SK-N-MC (cell line): ENCODE measurements at regions not wholly inside any gene's neighbourhood (a gene's known extent, or its start where the extent isn't known, plus 50 kb on each side); places are given as distances from the start of the nearest gene placed in this dataset.

Source experiments
- EZH2 ChIP-seq: fragments of 200-600 bp; sonication (generic); IDR thresholded peaks from one replicate; pipeline ENCODE4 v1.6.1; 2017; ENCODE audit warnings: antibody characterized with exemption
- FOXP2 ChIP-seq: optimal IDR thresholded peaks from 2 replicates; pipeline ENCODE3; 2011; ENCODE audit warnings: mild to moderate bottlenecking, moderate library complexity; ENCODE audit not compliant: insufficient read depth; ENCODE audit errors: extremely low read length, control extremely low read depth
- POLR2AphosphoS5 ChIP-seq: IDR thresholded peaks from 2 replicates; pipeline ENCODE4 v1.6.1; 2012; ENCODE audit warnings: mild to moderate bottlenecking, low read depth, low read length, borderline replicate concordance

DNA sequence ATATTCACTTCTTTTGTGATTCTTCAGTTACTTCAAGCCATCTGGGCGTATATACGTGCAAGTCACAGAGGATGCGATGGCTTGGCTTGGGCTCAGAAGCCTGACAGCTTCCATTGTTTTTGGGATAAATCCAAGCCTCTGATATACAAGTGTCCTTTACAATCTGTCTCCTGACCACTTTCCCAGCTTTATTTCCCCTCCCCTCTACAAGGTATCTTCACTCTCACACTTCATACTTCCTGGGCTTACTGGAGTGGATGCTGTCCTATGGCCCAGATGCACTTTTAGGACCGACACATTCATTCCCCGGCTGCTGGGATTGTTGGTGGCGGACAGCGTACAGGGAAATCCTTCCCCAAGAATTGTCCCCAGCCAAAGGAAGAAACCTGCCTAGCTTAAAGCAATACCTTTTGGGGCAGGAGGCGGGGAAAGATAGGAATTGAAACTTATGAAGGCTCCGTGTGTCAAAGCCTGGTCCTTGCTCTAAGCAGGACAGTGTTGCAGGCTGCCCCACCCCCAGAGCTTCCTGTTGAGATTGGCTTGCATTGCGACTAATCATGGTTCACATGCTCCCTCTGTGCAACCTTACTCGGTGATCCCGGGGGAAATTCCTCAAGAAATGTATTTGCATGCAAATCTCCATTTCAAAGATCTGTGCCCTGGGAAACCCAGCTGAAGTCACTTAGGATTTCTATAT lies 802.9 kb upstream of the ID2 start:
- no peak for TF ChIP-seq EZH2
- no peak for TF ChIP-seq POLR2AphosphoS5
- TF ChIP-seq FOXP2: no peak
